CD14-positive monocyte (primary cell): ENCODE measurements at regions not wholly inside any gene's neighbourhood (a gene's known extent, or its start where the extent isn't known, plus 50 kb on each side); places are given as distances from the start of the nearest gene placed in this dataset.

Source experiments
- DNase-seq, 3 donors: peaks; one replicate each; pipeline ENCODE4 v3.0.0-alpha.2; 2011 to 2022
- H2AFZ ChIP-seq: 2 replicates; pipeline ENCODE4 v1.6.0; 2012; ENCODE audit warnings: mild to moderate bottlenecking, low read depth, low read length, inconsistent platforms; ENCODE audit not compliant: insufficient read depth, poor library complexity, severe bottlenecking
- H3K27ac ChIP-seq, 2 donors: 1 replicate in 1 of 2; 2 replicates in 1 of 2; pipeline ENCODE4 v1.5.1; 2012 to 2013; ENCODE audit warnings: low read length in 2 of 2, control low read depth in 1 of 2, inconsistent platforms in 1 of 2, low read depth in 1 of 2, mild to moderate bottlenecking in 1 of 2
- H3K27me3 ChIP-seq, 2 donors: one replicate each; pipeline versions ENCODE4 v1.6.0 to v1.6.1; 2011 to 2013; ENCODE audit warnings: low read length in 2 of 2; ENCODE audit not compliant: control insufficient read depth in 2 of 2, insufficient read depth in 2 of 2
- H3K36me3 ChIP-seq, 2 donors: replicated peaks in 1 of 2; 1 replicate in 1 of 2; 2 replicates in 1 of 2; pipeline versions ENCODE4 v1.5.1 to v1.6.1; 2012 to 2013; ENCODE audit warnings: low read length in 2 of 2, control low read depth in 1 of 2, inconsistent platforms in 1 of 2, mild to moderate bottlenecking in 1 of 2; ENCODE audit not compliant: insufficient read depth in 2 of 2, control insufficient read depth in 1 of 2
- H3K4me1 ChIP-seq, 2 donors: 1 replicate in 1 of 2; 2 replicates in 1 of 2; pipeline versions ENCODE4 v1.5.1 to v1.6.1; 2012 to 2013; ENCODE audit warnings: low read length in 2 of 2, control low read depth in 1 of 2, inconsistent platforms in 1 of 2, mild to moderate bottlenecking in 1 of 2, moderate library complexity in 1 of 2; ENCODE audit not compliant: insufficient read depth in 2 of 2, control insufficient read depth in 1 of 2
- H3K4me2 ChIP-seq: replicated peaks from 2 replicates; pipeline ENCODE3; 2012; ENCODE audit warnings: low read length, moderate library complexity, mild to moderate bottlenecking; ENCODE audit not compliant: poor library complexity, severe bottlenecking; ENCODE audit errors: extremely low read depth
- H3K4me3 ChIP-seq, 3 experiments: fragments of 200-600 bp in 1 of 3; sonication (generic) in 1 of 3; replicated peaks in 1 of 3; 1 replicate in 2 of 3; 2 replicates in 1 of 3; pipeline ENCODE4 v1.5.1; 2011 to 2013; ENCODE audit warnings: low read length in 3 of 3, mild to moderate bottlenecking in 3 of 3, control low read depth in 2 of 3, low read depth in 2 of 3, inconsistent platforms in 1 of 3, moderate library complexity in 1 of 3
- H3K79me2 ChIP-seq: 2 replicates; pipeline ENCODE4 v1.6.0; 2012; ENCODE audit warnings: mild to moderate bottlenecking, control low read depth, inconsistent platforms, low read length, moderate library complexity; ENCODE audit not compliant: insufficient read depth
- H3K9ac ChIP-seq: 2 replicates; pipeline ENCODE4 v1.6.0; 2017; ENCODE audit warnings: low read length, mild to moderate bottlenecking; ENCODE audit not compliant: insufficient read depth, poor library complexity, severe bottlenecking
- H3K9me3 ChIP-seq, 2 donors: replicated peaks in 1 of 2; 1 replicate in 1 of 2; 2 replicates in 1 of 2; pipeline versions ENCODE4 v1.5.1 to v1.6.1; 2012 to 2013; ENCODE audit warnings: low read length in 2 of 2, control low read depth in 1 of 2; ENCODE audit not compliant: control insufficient read depth in 1 of 2, insufficient read depth in 1 of 2
- H4K20me1 ChIP-seq: 2 replicates; pipeline ENCODE4 v1.6.0; 2012; ENCODE audit warnings: mild to moderate bottlenecking, low read length, control low read depth, moderate library complexity; ENCODE audit not compliant: insufficient read depth
- H3K27ac Mint-ChIP-seq, 7 donors: one replicate each; pipeline ENCODE4 v1.8.0; 2020; ENCODE audit warnings: mild to moderate bottlenecking in 7 of 7, mixed read lengths in 7 of 7, moderate library complexity in 6 of 7, inconsistent platforms in 2 of 7
- H3K27me3 Mint-ChIP-seq, 3 donors: one replicate each; pipeline ENCODE4 v1.8.0; 2021 to 2022; ENCODE audit warnings: low read depth in 3 of 3, mild to moderate bottlenecking in 3 of 3, mixed read lengths in 3 of 3, moderate library complexity in 3 of 3, inconsistent platforms in 1 of 3
- H3K36me3 Mint-ChIP-seq, 2 donors: one replicate each; pipeline ENCODE4 v1.8.0; 2020; ENCODE audit warnings: mixed read lengths in 2 of 2, inconsistent platforms in 1 of 2, mild to moderate bottlenecking in 1 of 2
- H3K4me1 Mint-ChIP-seq: one replicate; pipeline ENCODE4 v1.8.0; 2020; ENCODE audit warnings: mild to moderate bottlenecking, mixed read lengths
- H3K4me3 Mint-ChIP-seq, 2 donors: one replicate each; pipeline ENCODE4 v1.8.0; 2020; ENCODE audit warnings: mild to moderate bottlenecking in 2 of 2, mixed read lengths in 2 of 2, moderate library complexity in 1 of 2
- H3K9me3 Mint-ChIP-seq, 7 donors: one replicate each; pipeline ENCODE4 v1.8.0; 2020 to 2022; ENCODE audit warnings: mixed read lengths in 7 of 7, mild to moderate bottlenecking in 6 of 7, moderate library complexity in 6 of 7, inconsistent platforms in 2 of 7
- WGBS: methylation state at CpG from one replicate; pipeline ENCODE4 v1.1.5; 2013; ENCODE audit warnings: missing lambda C conversion rate; ENCODE audit not compliant: insufficient coverage; 5-methylcytosine and 5-hydroxymethylcytosine counted together
- intact Hi-C, 2 donors: fragments of 100-400 bp; cut with micrococcal nuclease; formaldehyde crosslinking; loops; one replicate each; pipeline versions ENCODE4 v1.15.0 to v1.15.1; 2023
- TF ChIP-seq, protein P1 (sequence below): fragments of 200-600 bp; IDR thresholded peaks from one replicate; pipeline ENCODE4 v1.8.0; 2022; ENCODE audit warnings: antibody characterized with exemption, mild to moderate bottlenecking

DNA sequence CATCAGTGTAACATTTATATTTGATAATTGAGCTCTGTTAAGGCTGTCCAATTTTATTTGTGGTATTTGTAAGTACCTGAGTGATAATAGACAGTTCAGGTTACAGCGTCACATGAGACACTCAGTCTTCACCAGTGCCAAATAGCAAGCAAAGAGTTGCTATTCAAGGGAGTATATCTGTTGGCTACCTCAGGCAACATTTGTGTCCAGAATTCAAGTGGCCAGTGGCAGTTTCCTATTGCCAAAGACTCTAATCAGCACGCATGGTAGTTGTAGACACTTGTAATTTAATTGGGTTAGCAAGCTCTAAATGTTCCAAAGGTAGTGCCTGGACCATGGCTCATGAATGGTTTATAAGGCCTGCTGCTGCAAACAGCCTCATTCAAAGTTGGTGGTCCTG is 1524.3 kb upstream of the B3GALT2 start:
- H3K36me3 ChIP-seq = no peaks in the 10 kb centered on the region
- H3K27ac Mint-ChIP-seq = no peak overlapping the region
- H4K20me1 ChIP-seq = no peaks in the 10 kb centered on the region
- H3K27me3 Mint-ChIP-seq = no peaks in the 10 kb centered on the region
- H3K36me3 Mint-ChIP-seq = no peaks in the 10 kb centered on the region
- H3K9ac ChIP-seq = no peak overlapping the region
- no peaks in the 10 kb centered on the region for H3K27me3 ChIP-seq
- H2AFZ ChIP-seq = no peak overlapping the region
- H3K4me3 ChIP-seq = no peak overlapping the region
- H3K79me2 ChIP-seq = no peaks in the 10 kb centered on the region
- intact Hi-C loops = no loop called here
- H3K9me3 Mint-ChIP-seq = peaks cover 0 to 5% (median 0%) of the 10 kb centered on the region in 7 donors
- H3K4me3 Mint-ChIP-seq = no peak overlapping the region
- no peak overlapping the region for H3K4me2 ChIP-seq
- TF ChIP-seq, protein P1, sequence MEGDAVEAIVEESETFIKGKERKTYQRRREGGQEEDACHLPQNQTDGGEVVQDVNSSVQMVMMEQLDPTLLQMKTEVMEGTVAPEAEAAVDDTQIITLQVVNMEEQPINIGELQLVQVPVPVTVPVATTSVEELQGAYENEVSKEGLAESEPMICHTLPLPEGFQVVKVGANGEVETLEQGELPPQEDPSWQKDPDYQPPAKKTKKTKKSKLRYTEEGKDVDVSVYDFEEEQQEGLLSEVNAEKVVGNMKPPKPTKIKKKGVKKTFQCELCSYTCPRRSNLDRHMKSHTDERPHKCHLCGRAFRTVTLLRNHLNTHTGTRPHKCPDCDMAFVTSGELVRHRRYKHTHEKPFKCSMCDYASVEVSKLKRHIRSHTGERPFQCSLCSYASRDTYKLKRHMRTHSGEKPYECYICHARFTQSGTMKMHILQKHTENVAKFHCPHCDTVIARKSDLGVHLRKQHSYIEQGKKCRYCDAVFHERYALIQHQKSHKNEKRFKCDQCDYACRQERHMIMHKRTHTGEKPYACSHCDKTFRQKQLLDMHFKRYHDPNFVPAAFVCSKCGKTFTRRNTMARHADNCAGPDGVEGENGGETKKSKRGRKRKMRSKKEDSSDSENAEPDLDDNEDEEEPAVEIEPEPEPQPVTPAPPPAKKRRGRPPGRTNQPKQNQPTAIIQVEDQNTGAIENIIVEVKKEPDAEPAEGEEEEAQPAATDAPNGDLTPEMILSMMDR = no peak
- H3K27ac ChIP-seq = no peak overlapping the region
- H3K4me1 ChIP-seq = no peaks in the 10 kb centered on the region
- DNase-seq = no peak
- peaks cover 5 to 7% of the 10 kb centered on the region in 2 donors for H3K9me3 ChIP-seq
- H3K4me1 Mint-ChIP-seq = no peaks in the 10 kb centered on the region
- 89% methylated on average over 1 of the region's 2 CpGs for WGBS

DNA sequence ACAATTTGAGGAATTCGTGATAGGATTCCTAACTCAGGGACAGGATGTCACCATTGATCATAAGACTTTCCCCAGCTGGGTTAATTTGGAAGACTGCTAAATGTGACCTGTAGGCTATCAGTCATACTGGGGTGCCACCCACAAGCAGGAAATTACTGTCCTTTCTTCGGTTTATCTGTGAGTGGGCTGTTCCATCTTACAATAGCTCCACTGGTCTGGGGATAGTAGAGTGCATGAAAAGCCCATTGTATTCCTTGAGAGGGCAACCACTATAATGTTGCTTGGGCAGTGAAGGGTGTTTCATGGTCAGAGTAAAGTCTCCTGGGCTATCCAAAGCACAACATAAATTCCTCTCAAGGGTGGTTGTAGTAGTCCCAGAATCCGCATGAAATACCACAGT is 1523.0 kb upstream of the B3GALT2 start:
- intact Hi-C loops = no loop called here
- H3K4me2 ChIP-seq = no peak overlapping the region
- no peak overlapping the region for H2AFZ ChIP-seq
- no peak overlapping the region for H3K9ac ChIP-seq
- H4K20me1 ChIP-seq = no peaks in the 10 kb centered on the region
- H3K4me3 ChIP-seq = no peak overlapping the region
- no peaks in the 10 kb centered on the region for H3K36me3 Mint-ChIP-seq
- H3K27ac Mint-ChIP-seq = no peak overlapping the region
- no peaks in the 10 kb centered on the region for H3K27me3 ChIP-seq
- no peak overlapping the region for H3K4me3 Mint-ChIP-seq
- peaks cover 5 to 7% of the 10 kb centered on the region in 2 donors for H3K9me3 ChIP-seq
- no peak for DNase-seq
- peaks cover 0 to 5% (median 0%) of the 10 kb centered on the region in 7 donors for H3K9me3 Mint-ChIP-seq
- no peaks in the 10 kb centered on the region for H3K4me1 ChIP-seq
- H3K27ac ChIP-seq = no peak overlapping the region
- TF ChIP-seq, protein P1 = no peak
- H3K27me3 Mint-ChIP-seq = no peaks in the 10 kb centered on the region
- no peaks in the 10 kb centered on the region for H3K79me2 ChIP-seq
- 80% methylated on average over 1 of the region's 3 CpGs for WGBS
- no peaks in the 10 kb centered on the region for H3K4me1 Mint-ChIP-seq
- H3K36me3 ChIP-seq = no peaks in the 10 kb centered on the region
